VCaP (cell line): ENCODE measurements at regions not wholly inside any gene's neighbourhood (a gene's known extent, or its start where the extent isn't known, plus 50 kb on each side); places are given as distances from the start of the nearest gene placed in this dataset.

ENCODE experiments used
- H3K27ac ChIP-seq: fragments of 450-650 bp; 2 replicates; pipeline ENCODE4 v1.5.1; 2017
- CTCF ChIP-seq: fragments of 450-650 bp; conservative IDR thresholded peaks from 2 replicates; pipeline ENCODE4 v1.5.1; 2017; ENCODE audit warnings: mild to moderate bottlenecking, moderate library complexity

GRCh38 chr3:148420242-148420641, 277.5 kb upstream of the AGTR1 start:
- TF ChIP-seq CTCF = no peak
- no peak overlapping the region for H3K27ac ChIP-seq

- no peak for TF ChIP-seq CTCF
- no peak overlapping the region for H3K27ac ChIP-seq
These were observed 268.7 kb upstream of the AGTR1 start for GRCh38 chr3:148428862-148429605.

- H3K27ac ChIP-seq = no peak overlapping the region
These were observed 264.0 kb upstream of the AGTR1 start for GRCh38 chr3:148433665-148434064.

GRCh38 chr3:148435534-148435933, 262.2 kb upstream of the AGTR1 start:
- no peak overlapping the region for H3K27ac ChIP-seq
- no peak for TF ChIP-seq CTCF

More at GRCh38 chr3:148433665-148434064, 264.0 kb upstream of the AGTR1 start:
- TF ChIP-seq CTCF = no peak

- TF ChIP-seq CTCF = no peak
- H3K27ac ChIP-seq = no peak overlapping the region
These were observed 258.4 kb upstream of the AGTR1 start for GRCh38 chr3:148439254-148439822.

GRCh38 chr3:148441191-148441590, 256.5 kb upstream of the AGTR1 start:
- TF ChIP-seq CTCF = no peak
- no peak overlapping the region for H3K27ac ChIP-seq

- TF ChIP-seq CTCF = no peak
These were observed 246.9 kb upstream of the AGTR1 start for GRCh38 chr3:148450819-148451218.

More at GRCh38 chr3:148450819-148451218, 246.9 kb upstream of the AGTR1 start:
- H3K27ac ChIP-seq = peak overlapping the region; percentile 74
